ENCODE measurements at regions not wholly inside any gene's neighbourhood (a gene's known extent, or its start where the extent isn't known, plus 50 kb on each side); places are given as distances from the start of the nearest gene placed in this dataset.

- TF ChIP-seq, protein P1, sequence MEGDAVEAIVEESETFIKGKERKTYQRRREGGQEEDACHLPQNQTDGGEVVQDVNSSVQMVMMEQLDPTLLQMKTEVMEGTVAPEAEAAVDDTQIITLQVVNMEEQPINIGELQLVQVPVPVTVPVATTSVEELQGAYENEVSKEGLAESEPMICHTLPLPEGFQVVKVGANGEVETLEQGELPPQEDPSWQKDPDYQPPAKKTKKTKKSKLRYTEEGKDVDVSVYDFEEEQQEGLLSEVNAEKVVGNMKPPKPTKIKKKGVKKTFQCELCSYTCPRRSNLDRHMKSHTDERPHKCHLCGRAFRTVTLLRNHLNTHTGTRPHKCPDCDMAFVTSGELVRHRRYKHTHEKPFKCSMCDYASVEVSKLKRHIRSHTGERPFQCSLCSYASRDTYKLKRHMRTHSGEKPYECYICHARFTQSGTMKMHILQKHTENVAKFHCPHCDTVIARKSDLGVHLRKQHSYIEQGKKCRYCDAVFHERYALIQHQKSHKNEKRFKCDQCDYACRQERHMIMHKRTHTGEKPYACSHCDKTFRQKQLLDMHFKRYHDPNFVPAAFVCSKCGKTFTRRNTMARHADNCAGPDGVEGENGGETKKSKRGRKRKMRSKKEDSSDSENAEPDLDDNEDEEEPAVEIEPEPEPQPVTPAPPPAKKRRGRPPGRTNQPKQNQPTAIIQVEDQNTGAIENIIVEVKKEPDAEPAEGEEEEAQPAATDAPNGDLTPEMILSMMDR (conservative IDR thresholded peaks at IDR 0.05): no peak
- TF ChIP-seq EZH2 (IDR thresholded peaks at IDR 0.05; ENCODE audit: low read depth): no peak
These were observed 91.1 kb downstream of the MRPL14 start for GRCh38 chr6:44036196-44036595.

Measured in PC-9 (cell line).